ENCODE measurements at regions not wholly inside any gene's neighbourhood (a gene's known extent, or its start where the extent isn't known, plus 50 kb on each side); places are given as distances from the start of the nearest gene placed in this dataset.

DNA sequence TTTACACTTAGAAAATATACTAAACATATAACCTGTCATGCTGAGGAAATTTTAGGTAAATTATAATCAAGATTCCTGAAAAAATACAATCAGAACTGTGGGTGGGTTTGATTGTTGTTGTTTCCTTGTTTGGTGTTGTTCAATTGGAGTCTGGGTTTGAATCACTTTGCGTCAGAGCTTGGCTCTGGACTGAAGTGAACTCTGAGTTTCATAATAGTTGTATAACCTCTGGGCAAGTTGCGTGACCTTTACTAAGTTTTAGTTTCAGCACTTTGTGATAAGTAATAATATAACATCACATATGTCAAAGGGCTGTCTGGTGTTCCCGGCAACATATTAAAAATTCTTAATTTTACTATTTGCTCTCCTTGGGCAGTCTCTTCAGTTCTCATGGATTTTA is 758.1 kb downstream of the RAPGEF2 start:
- TF ChIP-seq GATA2 (IDR thresholded peaks at IDR 0.05; ENCODE audit: low read depth, low read length) (no peak), GATA3 (IDR thresholded peaks at IDR 0.05; ENCODE audit: low read depth, low read length) (no peak)
